NCI-H345 treated with DMSO at 0.1 percent for 48 hours (cell line): ENCODE measurements at regions not wholly inside any gene's neighbourhood (a gene's known extent, or its start where the extent isn't known, plus 50 kb on each side); places are given as distances from the start of the nearest gene placed in this dataset.

Experiments used
- DNase-seq: peaks from one replicate; lab custom pipeline; 2025; ENCODE audit not compliant: unreplicated experiment; lab: John Stamatoyannopoulos, UW

GRCh38 chr6:43856005-43856765 lies 86.2 kb downstream of the VEGFA start:
- no peak for DNase-seq

DNA sequence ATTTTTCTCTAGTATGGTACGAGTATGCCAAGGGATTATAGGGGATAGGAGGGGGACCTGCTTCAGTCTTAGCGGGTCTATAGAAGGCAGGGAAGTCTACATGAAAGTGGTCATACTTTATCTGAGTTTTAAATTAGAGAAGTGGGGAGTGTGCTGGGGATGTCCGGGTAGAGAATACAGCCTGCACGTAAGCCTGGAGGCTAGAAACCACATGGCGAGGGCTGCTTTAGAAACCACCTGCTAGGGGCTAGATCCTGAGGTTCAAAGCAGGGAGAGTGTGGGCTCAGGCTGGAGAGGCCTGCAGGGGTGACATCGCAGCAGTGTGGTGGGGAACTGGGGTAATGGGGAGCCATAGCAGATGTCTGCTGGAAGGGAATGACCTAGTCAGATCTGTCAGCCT lies 85.2 kb downstream of the VEGFA start:
- DNase-seq: no peak

DNA sequence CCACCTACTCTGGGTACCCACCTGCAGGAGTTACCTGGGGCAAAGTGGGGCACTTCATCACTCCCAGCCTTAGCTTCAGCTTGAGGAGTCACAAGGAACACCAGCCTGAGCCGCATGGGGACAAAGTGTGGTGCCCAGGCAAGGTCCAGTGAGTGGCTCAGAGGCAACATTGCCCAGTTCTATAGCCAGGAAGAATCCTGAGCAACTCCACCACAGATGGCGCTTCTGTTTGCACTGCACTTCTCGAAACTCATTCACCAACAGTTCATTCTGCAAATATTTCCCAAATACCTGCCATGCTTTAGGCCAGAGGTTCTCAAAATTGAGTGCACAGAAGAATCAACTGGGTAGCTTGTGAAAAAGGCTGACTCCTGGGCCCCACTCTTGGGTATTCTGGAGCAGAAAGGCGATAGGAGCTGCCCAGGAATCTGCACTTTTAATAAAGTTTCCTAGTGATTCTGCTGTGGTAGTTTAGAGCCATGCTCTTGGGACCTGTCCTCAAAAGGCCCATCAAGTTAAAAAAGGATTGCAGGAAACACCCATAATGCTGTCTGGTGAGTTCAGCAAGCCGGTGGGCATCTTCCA lies 83.1 kb downstream of the VEGFA start:
- DNase-seq: no peak

GRCh38 chr6:43852350-43852864 lies 82.4 kb downstream of the VEGFA start:
- no peak for DNase-seq

- no peak for DNase-seq
Observed at GRCh38 chr6:43851204-43851865, 81.3 kb downstream of the VEGFA start.

- no peak for DNase-seq
Observed at GRCh38 chr6:43850314-43851203, 80.5 kb downstream of the VEGFA start.

- DNase-seq: no peak
Observed at GRCh38 chr6:43849844-43850243, 79.8 kb downstream of the VEGFA start.

- no peak for DNase-seq
Observed at GRCh38 chr6:43848671-43849391, 78.8 kb downstream of the VEGFA start.

DNA sequence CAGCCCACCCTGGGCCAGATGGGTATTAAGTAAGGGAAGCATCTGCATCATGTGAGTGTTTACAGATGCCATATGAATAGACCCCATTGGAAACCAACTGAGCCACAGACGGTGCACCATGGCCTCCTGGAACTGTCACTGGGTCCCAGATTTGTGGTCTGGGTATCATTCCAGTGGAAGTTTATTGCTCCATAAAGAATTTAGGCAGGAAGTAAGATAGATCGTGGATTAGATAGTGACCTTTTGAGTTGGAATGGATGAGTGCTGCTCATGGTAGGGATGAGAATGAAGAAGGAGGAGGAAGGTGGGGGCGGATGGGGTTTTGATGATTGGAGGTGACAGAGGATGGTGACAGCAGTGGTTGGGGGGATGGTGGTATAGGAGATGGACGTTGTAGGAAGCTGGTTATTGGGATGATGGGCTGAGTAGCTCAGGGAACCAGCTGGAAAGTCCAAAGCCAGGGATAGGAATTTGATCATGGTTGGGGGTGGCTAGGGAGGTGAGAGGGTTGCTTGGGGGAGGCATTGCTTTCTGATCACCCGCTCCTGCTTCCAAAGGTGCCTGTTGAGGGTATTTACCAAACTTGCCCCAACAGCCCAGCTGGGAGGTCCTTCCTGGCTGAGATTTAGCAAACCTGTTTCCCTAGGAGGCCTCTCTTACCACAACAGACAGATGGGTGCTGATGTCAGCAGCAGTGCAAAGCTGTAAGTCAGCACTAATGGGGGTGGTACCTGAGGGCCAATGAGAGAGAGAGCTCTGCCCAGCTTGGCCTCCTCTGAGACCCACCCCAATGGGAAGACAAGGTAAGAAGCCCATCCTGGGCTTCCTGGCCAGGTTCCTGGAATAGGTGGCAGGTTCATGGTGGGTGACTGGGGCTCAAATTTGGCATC lies 78.0 kb downstream of the VEGFA start:
- no peak for DNase-seq

GRCh38 chr6:43846556-43846955 lies 76.5 kb downstream of the VEGFA start:
- DNase-seq: no peak

- no peak for DNase-seq
Observed at GRCh38 chr6:43845646-43846045, 75.6 kb downstream of the VEGFA start.

GRCh38 chr6:43843669-43844171 lies 73.7 kb downstream of the VEGFA start:
- DNase-seq: no peak

DNA sequence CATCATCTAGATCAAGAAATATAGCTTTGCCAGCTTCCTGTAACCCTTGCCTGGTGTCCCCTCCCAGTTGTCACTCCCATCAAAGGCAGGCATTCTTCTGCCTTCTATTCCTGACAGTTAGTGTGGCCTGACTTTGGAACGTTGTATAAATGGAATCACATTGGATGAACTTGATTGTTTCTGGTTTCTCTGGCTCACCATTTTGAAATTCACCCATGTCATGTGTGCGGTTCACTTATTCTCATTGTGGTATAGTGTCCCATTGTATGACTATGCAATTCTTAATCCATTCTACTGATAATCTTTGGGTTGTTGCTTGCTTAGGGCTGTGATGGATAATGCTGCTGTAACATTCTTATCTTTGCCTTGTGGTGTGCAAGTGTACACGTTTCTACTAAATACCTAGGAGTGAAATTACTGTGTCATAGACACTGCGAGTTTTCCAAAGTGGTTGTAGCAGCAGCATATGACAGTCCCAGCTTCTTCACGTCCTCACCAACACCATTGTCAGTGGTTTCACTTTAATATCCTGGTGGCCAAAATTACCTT lies 73.2 kb downstream of the VEGFA start:
- no peak for DNase-seq

DNA sequence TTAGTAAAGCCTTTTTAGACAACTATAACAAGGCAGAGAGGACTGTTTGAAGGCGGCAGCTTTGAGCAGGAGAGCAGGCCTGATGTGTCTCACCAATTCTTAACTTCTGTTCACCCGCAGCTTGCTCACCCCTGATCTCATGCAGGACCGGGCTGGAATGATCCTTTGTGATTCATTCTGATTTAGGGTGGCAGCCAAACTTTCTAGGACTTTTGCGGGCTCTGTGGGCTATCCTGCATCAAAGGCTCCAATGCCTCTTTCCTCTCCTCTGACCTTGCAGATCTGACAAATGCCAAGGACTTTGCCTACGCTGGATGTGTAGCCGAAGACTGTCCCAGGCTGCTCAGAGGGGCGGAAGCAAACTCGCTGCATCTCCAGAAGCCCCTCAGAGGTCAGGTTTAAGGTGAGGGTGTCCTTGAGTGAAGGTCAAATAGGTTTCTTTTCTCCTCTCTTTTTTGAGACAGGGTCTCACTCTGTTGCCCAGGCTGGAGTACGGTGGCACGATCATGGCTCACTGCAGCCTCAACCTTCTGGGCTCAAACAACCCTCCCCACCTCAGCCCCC lies 72.3 kb downstream of the VEGFA start:
- no peak for DNase-seq

GRCh38 chr6:43840490-43841218 lies 70.6 kb downstream of the VEGFA start:
- DNase-seq: no peak

GRCh38 chr6:43838276-43839036 lies 68.4 kb downstream of the VEGFA start:
- DNase-seq: no peak

GRCh38 chr6:43837507-43837906 lies 67.5 kb downstream of the VEGFA start:
- DNase-seq: no peak
